SK-N-MC (cell line): ENCODE measurements at regions not wholly inside any gene's neighbourhood (a gene's known extent, or its start where the extent isn't known, plus 50 kb on each side); places are given as distances from the start of the nearest gene placed in this dataset.
"Not testable (repeated sequence)": the region's sequence is repeated elsewhere in the genome, so short reads cannot be mapped to it uniquely, and the experiment has no call there.

Experiments
- DNase-seq: peaks from one replicate; pipeline ENCODE4 v3.0.0-alpha.2; 2011; ENCODE audit warnings: low read depth, low spot score
- H3K27ac ChIP-seq: fragments of 200-600 bp; sonication (generic); 2 replicates; pipeline ENCODE4 v1.5.1; 2016; ENCODE audit warnings: mixed run types
- H3K36me3 ChIP-seq: fragments of 200-600 bp; sonication (generic); 2 replicates; pipeline ENCODE4 v1.6.1; 2017; ENCODE audit warnings: antibody characterized with exemption, low read length, mixed read lengths; ENCODE audit not compliant: insufficient read depth
- H3K4me3 ChIP-seq: fragments of 200-600 bp; sonication (generic); 2 replicates; pipeline ENCODE4 v1.5.1; 2016
- H3K9ac ChIP-seq: fragments of 200-600 bp; sonication (generic); 2 replicates; pipeline ENCODE4 v1.8.0; 2017; ENCODE audit warnings: mixed run types, mixed read lengths; ENCODE audit not compliant: insufficient read length
- H3K9me3 ChIP-seq: fragments of 200-600 bp; sonication (generic); 2 replicates; pipeline ENCODE4 v1.6.1; 2017; ENCODE audit warnings: low read depth, mild to moderate bottlenecking, antibody characterized with exemption, low read length, moderate library complexity, mixed read lengths
- EZH2 ChIP-seq: fragments of 200-600 bp; sonication (generic); IDR thresholded peaks from one replicate; pipeline ENCODE4 v1.6.1; 2017; ENCODE audit warnings: antibody characterized with exemption
- FOXP2 ChIP-seq: optimal IDR thresholded peaks from 2 replicates; pipeline ENCODE3; 2011; ENCODE audit warnings: mild to moderate bottlenecking, moderate library complexity; ENCODE audit not compliant: insufficient read depth; ENCODE audit errors: extremely low read length, control extremely low read depth
- POLR2AphosphoS5 ChIP-seq: IDR thresholded peaks from 2 replicates; pipeline ENCODE4 v1.6.1; 2012; ENCODE audit warnings: mild to moderate bottlenecking, low read depth, low read length, borderline replicate concordance

GRCh38 chr1:69090170-69090569 lies 477.6 kb upstream of the LRRC7 start:
- H3K36me3 ChIP-seq, result no peaks in the 10 kb centered on the region
- no peak overlapping the region for H3K27ac ChIP-seq
- no peak overlapping the region for H3K9ac ChIP-seq
- TF ChIP-seq FOXP2, result no peak
- no peak for TF ChIP-seq EZH2
- no peak for TF ChIP-seq POLR2AphosphoS5
- DNase-seq, result no peak
- no peak overlapping the region for H3K4me3 ChIP-seq
- no peaks in the 10 kb centered on the region for H3K9me3 ChIP-seq

GRCh38 chr1:69090752-69091151 lies 477.0 kb upstream of the LRRC7 start:
- no peak overlapping the region for H3K4me3 ChIP-seq
- no peak overlapping the region for H3K9ac ChIP-seq
- H3K27ac ChIP-seq, result no peak overlapping the region
- no peaks in the 10 kb centered on the region for H3K36me3 ChIP-seq
- H3K9me3 ChIP-seq, result no peaks in the 10 kb centered on the region
- TF ChIP-seq FOXP2 (no peak), POLR2AphosphoS5 (no peak), EZH2 (no peak)
- DNase-seq, result no peak

- not testable (repeated sequence) for H3K9me3 ChIP-seq, DNase-seq, H3K9ac ChIP-seq, H3K36me3 ChIP-seq, H3K4me3 ChIP-seq, H3K27ac ChIP-seq
These were observed 465.7 kb upstream of the LRRC7 start for GRCh38 chr1:69102058-69102457.

- H3K9ac ChIP-seq, result no peak overlapping the region
- DNase-seq, result no peak
- H3K4me3 ChIP-seq, result no peak overlapping the region
- no peak for TF ChIP-seq FOXP2
- TF ChIP-seq POLR2AphosphoS5, result no peak
- no peak for TF ChIP-seq EZH2
- H3K9me3 ChIP-seq, result no peaks in the 10 kb centered on the region
- H3K27ac ChIP-seq, result no peak overlapping the region
- H3K36me3 ChIP-seq, result no peaks in the 10 kb centered on the region
These were observed 464.5 kb upstream of the LRRC7 start for GRCh38 chr1:69103213-69103612.

- TF ChIP-seq FOXP2, result no peak
These were observed 463.9 kb upstream of the LRRC7 start for GRCh38 chr1:69103705-69104385.

GRCh38 chr1:69104894-69105293 lies 462.8 kb upstream of the LRRC7 start:
- no peak overlapping the region for H3K4me3 ChIP-seq
- no peak for DNase-seq
- H3K9me3 ChIP-seq, result no peaks in the 10 kb centered on the region
- TF ChIP-seq POLR2AphosphoS5 (no peak), EZH2 (no peak), FOXP2 (no peak)
- no peaks in the 10 kb centered on the region for H3K36me3 ChIP-seq
- H3K9ac ChIP-seq, result no peak overlapping the region
- H3K27ac ChIP-seq, result no peak overlapping the region

More at GRCh38 chr1:69103705-69104385, 463.9 kb upstream of the LRRC7 start:
- DNase-seq, result no peak
- no peak overlapping the region for H3K27ac ChIP-seq
- H3K9me3 ChIP-seq, result no peaks in the 10 kb centered on the region
- H3K36me3 ChIP-seq, result no peaks in the 10 kb centered on the region
- no peak overlapping the region for H3K9ac ChIP-seq
- no peak overlapping the region for H3K4me3 ChIP-seq

- Histone ChIP-seq H3K9me3 (no peaks in the 10 kb centered on the region), H3K4me3 (no peak overlapping the region), H3K9ac (no peak overlapping the region), H3K36me3 (no peaks in the 10 kb centered on the region), H3K27ac (no peak overlapping the region)
- no peak for DNase-seq
- no peak for TF ChIP-seq FOXP2
- no peak for TF ChIP-seq POLR2AphosphoS5
- TF ChIP-seq EZH2, result no peak
These were observed 458.4 kb upstream of the LRRC7 start for GRCh38 chr1:69109277-69109676.

- TF ChIP-seq POLR2AphosphoS5 (no peak), EZH2 (no peak), FOXP2 (no peak)
- DNase-seq, result no peak
- H3K4me3 ChIP-seq, result no peak overlapping the region
- no peak overlapping the region for H3K9ac ChIP-seq
- H3K9me3 ChIP-seq, result no peaks in the 10 kb centered on the region
- H3K27ac ChIP-seq, result no peak overlapping the region
- no peaks in the 10 kb centered on the region for H3K36me3 ChIP-seq
These were observed 456.9 kb upstream of the LRRC7 start for GRCh38 chr1:69110851-69111250.

- H3K4me3 ChIP-seq, H3K36me3 ChIP-seq, H3K9ac ChIP-seq, DNase-seq, H3K9me3 ChIP-seq, H3K27ac ChIP-seq: not testable (repeated sequence)
These were observed 447.5 kb upstream of the LRRC7 start for GRCh38 chr1:69120126-69120741.
